BE2C (cell line): ENCODE measurements at regions not wholly inside any gene's neighbourhood (a gene's known extent, or its start where the extent isn't known, plus 50 kb on each side); places are given as distances from the start of the nearest gene placed in this dataset.

Experiments used
- DNase-seq: peaks from one replicate; pipeline ENCODE4 v3.0.0-alpha.2; 2020
- H3K27me3 ChIP-seq: fragments of 250-450 bp; sonication (Bioruptor Pico); 2 replicates; pipeline ENCODE4 v1.5.1; 2020; ENCODE audit warnings: mild to moderate bottlenecking
- H3K36me3 ChIP-seq: fragments of 250-450 bp; sonication (Bioruptor Pico); 2 replicates; pipeline ENCODE4 v1.5.1; 2020; ENCODE audit warnings: mild to moderate bottlenecking
- H3K4me1 ChIP-seq: fragments of 250-450 bp; sonication (Bioruptor Pico); 2 replicates; pipeline ENCODE4 v1.5.1; 2020
- H3K4me3 ChIP-seq: 2 replicates; pipeline ENCODE4 v1.5.1; 2011; ENCODE audit warnings: low read depth, low read length
- H3K9me3 ChIP-seq: fragments of 250-450 bp; sonication (Bioruptor Pico); 2 replicates; pipeline ENCODE4 v1.5.1; 2020
- CTCF ChIP-seq: IDR thresholded peaks from 2 replicates; pipeline ENCODE4 v1.5.1; 2012; ENCODE audit warnings: mild to moderate bottlenecking, low read depth, low read length

DNA sequence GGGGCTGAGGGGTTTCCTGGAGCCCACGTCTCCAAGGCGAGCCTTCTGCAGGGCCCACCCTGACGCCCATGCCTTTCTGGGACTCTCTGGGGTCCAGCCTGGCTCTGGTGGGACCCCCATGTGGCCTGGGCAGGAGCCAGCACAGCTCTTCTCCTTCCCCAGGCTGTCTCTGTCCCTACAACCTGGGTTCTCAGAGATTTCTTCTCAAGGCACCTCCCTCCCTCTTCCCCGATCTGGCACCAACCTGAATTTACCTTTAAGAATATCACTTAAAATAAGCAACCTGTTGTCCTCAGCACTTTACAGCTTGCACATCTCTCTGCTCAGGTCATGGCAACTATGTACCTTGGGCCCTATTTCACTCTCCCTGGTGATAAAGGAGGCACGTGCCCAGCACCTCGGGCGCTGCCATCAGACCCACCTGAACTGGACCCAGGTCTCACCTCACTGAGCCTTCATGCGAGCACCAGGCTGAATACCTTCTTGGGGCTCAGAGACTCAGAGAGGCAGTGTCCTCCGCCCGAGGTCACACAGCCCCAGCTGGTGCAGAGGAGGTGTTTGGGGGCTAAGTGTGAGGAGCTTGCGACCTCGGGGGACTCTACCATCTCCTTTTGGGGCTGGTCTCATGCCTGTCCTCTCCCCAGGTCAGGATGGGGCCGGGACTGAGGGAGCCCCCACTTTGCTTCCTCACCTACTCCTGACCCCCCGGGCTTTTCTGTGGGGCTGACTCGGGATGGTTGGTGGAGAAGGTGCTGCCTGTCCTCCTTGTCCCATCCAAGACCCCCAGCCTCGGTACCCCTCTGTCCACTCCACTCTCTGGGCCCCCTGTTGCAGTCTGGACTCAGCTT, 217.7 kb downstream of the C9orf50 start:
- TF ChIP-seq CTCF, result no peak
- H3K36me3 ChIP-seq, result no peaks in the 10 kb centered on the region
- peaks cover 19% of the 10 kb centered on the region for H3K4me1 ChIP-seq
- no peaks in the 10 kb centered on the region for H3K27me3 ChIP-seq
- H3K9me3 ChIP-seq, result no peaks in the 10 kb centered on the region
- DNase-seq, result no peak
- no peak overlapping the region for H3K4me3 ChIP-seq

GRCh38 chr9:129402371-129402739, 218.5 kb downstream of the C9orf50 start:
- Histone ChIP-seq H3K36me3 (no peaks in the 10 kb centered on the region), H3K9me3 (no peaks in the 10 kb centered on the region; the same call in 1 of the 2 replicates), H3K27me3 (no peaks in the 10 kb centered on the region), H3K4me1 (peaks cover 17% of the 10 kb centered on the region), H3K4me3 (no peak overlapping the region)
- no peak for DNase-seq
- TF ChIP-seq CTCF, result no peak

GRCh38 chr9:129401623-129402370, 219.1 kb downstream of the C9orf50 start:
- Histone ChIP-seq H3K36me3 (no peaks in the 10 kb centered on the region), H3K9me3 (no peaks in the 10 kb centered on the region; the same call in 1 of the 2 replicates), H3K4me3 (no peak overlapping the region), H3K4me1 (peaks cover 17% of the 10 kb centered on the region), H3K27me3 (no peaks in the 10 kb centered on the region)
- no peak for DNase-seq
- TF ChIP-seq CTCF, result no peak

GRCh38 chr9:129400971-129401622, 219.8 kb downstream of the C9orf50 start:
- no peak for DNase-seq

More at GRCh38 chr9:129400971-129401622, 219.8 kb downstream of the C9orf50 start:
- H3K4me1 ChIP-seq, result peaks cover 17% of the 10 kb centered on the region
- H3K9me3 ChIP-seq, result no peaks in the 10 kb centered on the region; the same call in 1 of the 2 replicates
- H3K27me3 ChIP-seq, result no peaks in the 10 kb centered on the region
- TF ChIP-seq CTCF, result no peak
- no peaks in the 10 kb centered on the region for H3K36me3 ChIP-seq
- no peak overlapping the region for H3K4me3 ChIP-seq
